HG02884 (cell line): ENCODE measurements at regions not wholly inside any gene's neighbourhood (a gene's known extent, or its start where the extent isn't known, plus 50 kb on each side); places are given as distances from the start of the nearest gene placed in this dataset.
"Not testable (repeated sequence)": the region's sequence is repeated elsewhere in the genome, so short reads cannot be mapped to it uniquely, and the experiment has no call there.

ENCODE experiments used
- ATAC-seq: cut with Tn5 transposase; IDR thresholded peaks from one replicate; pipeline ENCODE4 v1.9.1; 2021; ENCODE audit warnings: mild to moderate bottlenecking, moderate library complexity; ENCODE audit not compliant: unreplicated experiment

GRCh38 chr2:209260281-209260680, 163.6 kb upstream of the MAP2 start:
- no peak for ATAC-seq

GRCh38 chr2:209261366-209262053, 162.3 kb upstream of the MAP2 start:
- ATAC-seq: not testable (repeated sequence)

GRCh38 chr2:209269024-209269423, 154.8 kb upstream of the MAP2 start:
- no peak for ATAC-seq

GRCh38 chr2:209276000-209276399, 147.8 kb upstream of the MAP2 start:
- ATAC-seq: no peak

- ATAC-seq: no peak
These were observed 146.4 kb upstream of the MAP2 start for GRCh38 chr2:209277444-209277843.

GRCh38 chr2:209298601-209299000, 125.2 kb upstream of the MAP2 start:
- no peak for ATAC-seq

GRCh38 chr2:209299478-209299877, 124.4 kb upstream of the MAP2 start:
- not testable (repeated sequence) for ATAC-seq

- not testable (repeated sequence) for ATAC-seq
These were observed 123.1 kb upstream of the MAP2 start for GRCh38 chr2:209300766-209301165.

GRCh38 chr2:209305026-209305425, 118.8 kb upstream of the MAP2 start:
- no peak for ATAC-seq

GRCh38 chr2:209305746-209306196, 118.1 kb upstream of the MAP2 start:
- ATAC-seq: no peak

GRCh38 chr2:209307161-209308001, 116.5 kb upstream of the MAP2 start:
- ATAC-seq: no peak

- no peak for ATAC-seq
These were observed 115.4 kb upstream of the MAP2 start for GRCh38 chr2:209308415-209308814.

- ATAC-seq: no peak
These were observed 111.9 kb upstream of the MAP2 start for GRCh38 chr2:209311948-209312347.

- not testable (repeated sequence) for ATAC-seq
These were observed 111.4 kb upstream of the MAP2 start for GRCh38 chr2:209312450-209312849.

GRCh38 chr2:209314653-209315052, 109.2 kb upstream of the MAP2 start:
- no peak for ATAC-seq

GRCh38 chr2:209316141-209316540, 107.7 kb upstream of the MAP2 start:
- ATAC-seq: no peak

GRCh38 chr2:209321076-209321475, 102.8 kb upstream of the MAP2 start:
- no peak for ATAC-seq

- ATAC-seq: no peak
These were observed 102.3 kb upstream of the MAP2 start for GRCh38 chr2:209321581-209321980.

GRCh38 chr2:209322041-209322440, 101.8 kb upstream of the MAP2 start:
- no peak for ATAC-seq

- ATAC-seq: no peak
These were observed 100.8 kb upstream of the MAP2 start for GRCh38 chr2:209322905-209323512.

GRCh38 chr2:209323738-209324137, 100.1 kb upstream of the MAP2 start:
- no peak for ATAC-seq

- ATAC-seq: no peak
These were observed 99.6 kb upstream of the MAP2 start for GRCh38 chr2:209324281-209324680.
